Mesenchymal stem cell (in vitro differentiated cells and primary cell): ENCODE measurements at regions not wholly inside any gene's neighbourhood (a gene's known extent, or its start where the extent isn't known, plus 50 kb on each side); places are given as distances from the start of the nearest gene placed in this dataset.
A peak's percentile ranks its signal among the peaks of the same experiment; 100 is the strongest.

Experiments
- DNase-seq: peaks from one replicate; pipeline ENCODE4 v3.0.0-alpha.2; 2013
- H2AFZ ChIP-seq: one replicate; pipeline ENCODE4 v1.6.1; 2013; ENCODE audit warnings: low read depth, mild to moderate bottlenecking, control low read depth, inconsistent platforms, low read length, moderate library complexity
- H2AK5ac ChIP-seq: 2 replicates; pipeline ENCODE4 v1.6.1; 2013; ENCODE audit warnings: low read length, moderate library complexity, mild to moderate bottlenecking, inconsistent platforms; ENCODE audit not compliant: severe bottlenecking
- H2BK120ac ChIP-seq: one replicate; pipeline ENCODE4 v1.6.1; 2013; ENCODE audit warnings: low read depth, mild to moderate bottlenecking, inconsistent platforms, low read length, moderate library complexity
- H2BK12ac ChIP-seq, 2 experiments: one replicate each; pipeline ENCODE4 v1.6.1; 2013; ENCODE audit warnings: inconsistent platforms in 2 of 2, low read length in 2 of 2, mild to moderate bottlenecking in 2 of 2, moderate library complexity in 2 of 2, control low read depth in 1 of 2
- H2BK15ac ChIP-seq: one replicate; pipeline ENCODE4 v1.6.1; 2013; ENCODE audit warnings: mild to moderate bottlenecking, low read depth, inconsistent platforms; ENCODE audit not compliant: poor library complexity, severe bottlenecking
- H2BK5ac ChIP-seq: 2 replicates; pipeline ENCODE4 v1.6.1; 2013; ENCODE audit warnings: low read depth, mild to moderate bottlenecking, low read length, control low read depth, inconsistent platforms; ENCODE audit not compliant: poor library complexity, severe bottlenecking
- H3K14ac ChIP-seq, 2 experiments: one replicate each; pipeline ENCODE4 v1.6.1; 2013; ENCODE audit warnings: inconsistent platforms in 2 of 2, low read length in 2 of 2, control low read depth in 1 of 2, mild to moderate bottlenecking in 1 of 2, moderate library complexity in 1 of 2
- H3K18ac ChIP-seq, 2 experiments: one replicate each; pipeline ENCODE4 v1.6.1; 2013; ENCODE audit warnings: inconsistent platforms in 2 of 2, low read length in 2 of 2, control low read depth in 1 of 2, low read depth in 1 of 2, mild to moderate bottlenecking in 1 of 2
- H3K23ac ChIP-seq, 2 experiments: one replicate each; pipeline ENCODE4 v1.6.1; 2013; ENCODE audit warnings: inconsistent platforms in 2 of 2, low read length in 2 of 2, mild to moderate bottlenecking in 2 of 2, moderate library complexity in 2 of 2, control low read depth in 1 of 2
- H3K27ac ChIP-seq: 2 replicates; pipeline ENCODE4 v1.5.1; 2013; ENCODE audit warnings: mild to moderate bottlenecking, moderate library complexity, low read length, control low read depth, inconsistent platforms; ENCODE audit not compliant: poor library complexity, severe bottlenecking
- H3K27me3 ChIP-seq, 2 experiments: 2 replicates each; pipeline versions ENCODE4 v1.6.1 to v1.7.0; 2013; ENCODE audit warnings: low read length in 2 of 2, mild to moderate bottlenecking in 2 of 2, moderate library complexity in 2 of 2, control low read depth in 1 of 2, inconsistent platforms in 1 of 2; ENCODE audit not compliant: control insufficient read depth in 1 of 2, insufficient read depth in 1 of 2
- H3K36me3 ChIP-seq, 2 experiments: 2 replicates each; pipeline versions ENCODE4 v1.6.1 to v1.7.0; 2013; ENCODE audit warnings: low read length in 2 of 2, control low read depth in 1 of 2, inconsistent platforms in 1 of 2, low read depth in 1 of 2, mild to moderate bottlenecking in 1 of 2; ENCODE audit not compliant: insufficient read depth in 2 of 2, control insufficient read depth in 1 of 2
- H3K4ac ChIP-seq, 2 experiments: one replicate each; pipeline ENCODE4 v1.6.1; 2013; ENCODE audit warnings: inconsistent platforms in 2 of 2, low read length in 2 of 2, mild to moderate bottlenecking in 2 of 2, moderate library complexity in 2 of 2, control low read depth in 1 of 2, low read depth in 1 of 2
- H3K4me1 ChIP-seq: 2 replicates; pipeline ENCODE4 v1.6.1; 2013; ENCODE audit warnings: low read depth, low read length, control low read depth; ENCODE audit not compliant: control insufficient read depth, insufficient read depth
- H3K4me2 ChIP-seq: 2 replicates; pipeline ENCODE4 v1.6.1; 2013; ENCODE audit warnings: low read length, mild to moderate bottlenecking, inconsistent platforms; ENCODE audit not compliant: poor library complexity, severe bottlenecking
- H3K4me3 ChIP-seq, 2 experiments: 2 replicates each; pipeline versions ENCODE4 v1.5.1 to v1.7.0; 2013; ENCODE audit warnings: low read length in 2 of 2, mild to moderate bottlenecking in 2 of 2, control low read depth in 1 of 2, low read depth in 1 of 2; ENCODE audit not compliant: insufficient read depth in 1 of 2
- H3K79me1 ChIP-seq: replicated peaks from 2 replicates; pipeline ENCODE4 v1.6.1; 2013; ENCODE audit warnings: mild to moderate bottlenecking, control low read depth, low read length, inconsistent platforms; ENCODE audit not compliant: poor library complexity, severe bottlenecking
- H3K9ac ChIP-seq: 2 replicates; pipeline ENCODE4 v1.7.0; 2013; ENCODE audit warnings: mild to moderate bottlenecking, low read length, moderate library complexity
- H3K9me3 ChIP-seq: 2 replicates; pipeline ENCODE4 v1.7.0; 2013; ENCODE audit warnings: mild to moderate bottlenecking, low read length; ENCODE audit not compliant: control insufficient read depth
- H4K8ac ChIP-seq: one replicate; pipeline ENCODE4 v1.6.1; 2013; ENCODE audit warnings: inconsistent platforms, mild to moderate bottlenecking, low read length, moderate library complexity
- H4K91ac ChIP-seq: one replicate; pipeline ENCODE4 v1.6.1; 2013; ENCODE audit warnings: mild to moderate bottlenecking, low read length, inconsistent platforms
- WGBS: methylation state at CpG from one replicate; pipeline ENCODE4 v1.1.7; 2013; ENCODE audit warnings: mixed read lengths; 5-methylcytosine and 5-hydroxymethylcytosine counted together

DNA sequence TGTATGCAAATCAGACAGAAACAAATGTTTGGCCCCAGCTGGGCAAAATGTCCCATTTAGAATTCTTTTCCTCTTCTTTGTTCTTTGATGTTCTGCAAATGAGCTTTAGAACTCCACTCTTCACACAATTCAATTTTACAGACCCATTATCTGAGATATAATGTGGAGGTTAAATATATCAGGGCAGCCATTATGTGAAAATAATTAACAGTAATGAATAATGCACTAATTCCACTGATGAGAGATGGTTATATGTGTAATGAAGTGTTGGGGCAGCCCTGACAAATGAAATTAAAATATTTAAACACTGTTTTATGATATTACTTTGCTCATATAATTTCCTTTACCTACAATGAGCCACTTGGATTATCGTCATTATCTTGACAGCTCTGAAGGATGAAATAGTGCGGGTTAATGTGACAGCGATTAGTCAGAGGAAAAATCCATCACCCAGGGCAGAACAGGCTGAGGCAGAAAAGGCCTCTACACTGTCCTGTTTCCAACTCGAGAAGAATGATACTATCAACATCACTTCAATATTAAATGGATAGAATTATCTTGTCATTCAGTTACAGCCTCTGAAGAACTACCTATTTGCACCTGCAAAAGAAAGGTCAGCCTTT is 321.1 kb downstream of the RBM26 start:
- Histone ChIP-seq H3K23ac (no peak overlapping the region), H3K18ac (no peak overlapping the region), H3K4me3 (no peak overlapping the region), H3K9ac (no peak overlapping the region), H2BK120ac (no peak overlapping the region), H2BK12ac (no peak overlapping the region), H3K79me1 (no peaks in the 10 kb centered on the region), H3K14ac (no peak overlapping the region), H3K27ac (no peak overlapping the region), H2AFZ (no peak overlapping the region), H2BK15ac (no peak overlapping the region), H3K36me3 (no peaks in the 10 kb centered on the region), H3K9me3 (no peaks in the 10 kb centered on the region), H4K8ac (no peak overlapping the region), H3K4me1 (no peaks in the 10 kb centered on the region), H2AK5ac (no peak overlapping the region), H3K4me2 (no peak overlapping the region), H3K27me3 (no peaks in the 10 kb centered on the region), H4K91ac (no peak overlapping the region), H2BK5ac (no peak overlapping the region), H3K4ac (no peak overlapping the region)
- no peak for DNase-seq
- WGBS, result 92% methylated on average over 4 of the region's 4 CpGs

DNA sequence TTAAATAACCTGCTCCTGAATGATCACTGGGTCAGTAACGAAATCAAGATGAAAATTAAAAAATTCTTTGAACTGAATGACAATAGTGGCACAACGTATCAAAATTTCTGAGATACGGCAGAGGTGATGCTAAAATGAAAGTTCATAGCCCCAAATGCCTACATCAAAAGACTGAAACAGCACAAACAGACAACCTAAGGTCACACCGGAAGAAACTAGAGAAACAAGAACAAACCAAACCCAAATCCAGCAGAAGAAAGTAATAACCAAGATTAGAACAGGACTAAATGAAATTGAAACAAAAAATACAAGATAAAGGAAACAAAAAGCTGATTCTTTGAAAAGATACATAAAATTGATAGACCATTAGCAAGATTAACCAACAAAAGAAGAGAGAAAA is 324.1 kb downstream of the RBM26 start:
- Histone ChIP-seq H3K9me3 (no peaks in the 10 kb centered on the region), H4K8ac (no peak overlapping the region), H3K4me2 (no peak overlapping the region), H3K14ac (no peak overlapping the region), H3K4ac (no peak overlapping the region), H3K27me3 (no peaks in the 10 kb centered on the region), H3K36me3 (no peaks in the 10 kb centered on the region), H3K9ac (no peak overlapping the region), H3K18ac (no peak overlapping the region), H3K23ac (no peak overlapping the region), H2BK120ac (no peak overlapping the region), H3K27ac (no peak overlapping the region), H2BK5ac (no peak overlapping the region), H2BK12ac (no peak overlapping the region), H3K79me1 (no peaks in the 10 kb centered on the region), H2AFZ (no peak overlapping the region), H2AK5ac (no peak overlapping the region), H3K4me1 (no peaks in the 10 kb centered on the region), H3K4me3 (no peak overlapping the region), H4K91ac (no peak overlapping the region), H2BK15ac (no peak overlapping the region)
- WGBS, result 88% methylated on average over 3 of the region's 4 CpGs
- DNase-seq, result no peak

DNA sequence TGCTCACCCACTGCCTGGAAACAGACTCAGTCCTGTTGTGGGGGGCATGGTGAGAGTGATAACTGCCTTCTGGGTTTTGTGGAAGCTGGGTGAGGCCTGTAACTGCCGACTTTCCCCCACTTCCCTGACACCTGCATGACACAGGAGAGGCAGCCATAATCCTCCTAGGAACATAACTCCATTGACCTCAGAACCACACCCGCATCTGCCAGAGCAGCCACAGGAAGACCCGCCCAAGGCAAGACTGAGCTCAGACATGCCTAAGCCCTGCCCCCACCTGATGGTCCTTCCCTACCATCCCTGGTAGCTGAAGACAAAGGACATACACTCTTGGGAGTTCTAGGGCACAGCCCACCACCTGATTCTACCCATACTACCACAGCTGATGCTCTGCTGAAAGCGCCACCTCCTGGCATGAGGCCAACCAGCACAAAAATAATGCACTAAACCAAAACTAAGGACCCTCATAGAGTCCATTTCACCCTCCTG is 326.7 kb downstream of the RBM26 start:
- no peaks in the 10 kb centered on the region for H3K4me1 ChIP-seq

DNA sequence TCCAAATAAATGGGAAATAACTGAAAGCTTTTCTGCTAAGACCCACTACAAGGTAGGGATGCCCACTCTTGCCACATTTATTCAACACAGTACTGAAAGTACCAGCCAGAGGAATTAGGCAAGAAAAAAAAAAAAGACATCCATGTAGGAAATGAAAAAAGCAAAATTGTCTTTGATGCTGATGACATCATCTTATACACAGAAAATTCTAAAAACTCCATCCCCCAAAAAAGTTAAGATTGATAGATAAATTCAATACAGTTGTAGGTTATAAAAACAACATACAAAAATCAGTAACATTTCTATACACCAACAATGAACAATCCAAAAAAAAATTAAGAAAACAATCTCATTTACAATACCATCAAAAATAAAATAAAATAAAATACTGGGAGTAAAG is 330.4 kb downstream of the RBM26 start:
- Histone ChIP-seq H3K4me1 (no peaks in the 10 kb centered on the region), H3K4me3 (no peak overlapping the region), H2BK12ac (no peak overlapping the region), H4K8ac (no peak overlapping the region), H3K36me3 (no peaks in the 10 kb centered on the region), H3K79me1 (no peaks in the 10 kb centered on the region), H3K27me3 (no peaks in the 10 kb centered on the region), H3K4ac (no peak overlapping the region), H2BK5ac (peak overlapping the region; percentile 57), H3K23ac (no peak overlapping the region), H2BK120ac (no peak overlapping the region), H3K14ac (no peak overlapping the region), H2AFZ (no peak overlapping the region), H2BK15ac (no peak overlapping the region), H3K27ac (no peak overlapping the region), H3K9me3 (no peaks in the 10 kb centered on the region), H2AK5ac (no peak overlapping the region), H4K91ac (no peak overlapping the region), H3K18ac (no peak overlapping the region), H3K4me2 (no peak overlapping the region), H3K9ac (no peak overlapping the region)
- no peak for DNase-seq

More for the DNA sequence above, 326.7 kb downstream of the RBM26 start:
- Histone ChIP-seq H2BK120ac (no peak overlapping the region), H3K79me1 (no peaks in the 10 kb centered on the region), H3K4ac (no peak overlapping the region), H3K9ac (no peak overlapping the region), H3K36me3 (no peaks in the 10 kb centered on the region), H3K9me3 (no peaks in the 10 kb centered on the region), H2AFZ (no peak overlapping the region), H3K27ac (no peak overlapping the region), H3K14ac (no peak overlapping the region), H2AK5ac (no peak overlapping the region), H3K27me3 (no peaks in the 10 kb centered on the region), H3K18ac (no peak overlapping the region), H3K23ac (no peak overlapping the region), H2BK15ac (no peak overlapping the region), H3K4me2 (no peak overlapping the region), H2BK5ac (no peak overlapping the region), H2BK12ac (no peak overlapping the region), H4K91ac (no peak overlapping the region), H4K8ac (no peak overlapping the region), H3K4me3 (no peak overlapping the region)
- DNase-seq, result no peak
- 94% methylated on average over 4 of the region's 4 CpGs for WGBS
